OCI-LY1 (cell line): ENCODE measurements at regions not wholly inside any gene's neighbourhood (a gene's known extent, or its start where the extent isn't known, plus 50 kb on each side); places are given as distances from the start of the nearest gene placed in this dataset.

Source experiments
- CTCF ChIP-seq: fragments of 200-600 bp; sonication (generic), shearing (Covaris generic); IDR thresholded peaks from 2 replicates; pipeline ENCODE4 v1.5.1; 2017; ENCODE audit warnings: mild to moderate bottlenecking, antibody characterized with exemption, low read length, moderate library complexity, mixed read lengths
- EZH2 ChIP-seq: fragments of 200-600 bp; sonication (generic), shearing (Covaris generic); IDR thresholded peaks from 2 replicates; pipeline ENCODE4 v1.8.0; 2017; ENCODE audit warnings: borderline replicate concordance, mixed run types, mild to moderate bottlenecking, antibody characterized with exemption, low read length, moderate library complexity, mixed read lengths

- TF ChIP-seq CTCF, result no peak
- TF ChIP-seq EZH2, result no peak
These were observed 276.8 kb downstream of the PBX3 start for GRCh38 chr9:126023962-126024361.
